Testis (tissue), 2 donors: ENCODE measurements at regions not wholly inside any gene's neighbourhood (a gene's known extent, or its start where the extent isn't known, plus 50 kb on each side); places are given as distances from the start of the nearest gene placed in this dataset.

Experiments
- DNase-seq: peaks from one replicate; pipeline ENCODE4 v3.0.0-alpha.2; 2019
- H3K27ac ChIP-seq, 2 donors: fragments of 200-600 bp; sonication (generic); one replicate each; pipeline ENCODE4 v1.5.1; 2019
- H3K27me3 ChIP-seq: fragments of 200-600 bp; sonication (generic); one replicate; pipeline ENCODE4 v1.5.1; 2019
- H3K36me3 ChIP-seq: fragments of 200-600 bp; sonication (generic); one replicate; pipeline ENCODE4 v1.5.1; 2017; ENCODE audit warnings: low read depth; ENCODE audit errors: missing control alignments
- H3K4me1 ChIP-seq: fragments of 200-600 bp; sonication (generic); one replicate; pipeline ENCODE4 v1.5.1; 2019
- H3K4me3 ChIP-seq, 2 donors: fragments of 200-600 bp; sonication (generic); one replicate each; pipeline ENCODE4 v1.5.1; 2017 to 2019
- H3K9me3 ChIP-seq: fragments of 200-600 bp; sonication (generic); one replicate; pipeline ENCODE4 v1.5.1; 2017
- POLR2A ChIP-seq: fragments of 450-650 bp; IDR thresholded peaks from one replicate; pipeline ENCODE4 v1.6.1; 2017; ENCODE audit warnings: antibody characterized with exemption, mild to moderate bottlenecking, moderate library complexity
- WGBS, 2 donors: methylation state at CpG; one replicate each; pipeline ENCODE4 v1.1.5; 2018; 5-methylcytosine and 5-hydroxymethylcytosine counted together
- intact Hi-C: fragments of 100-400 bp; cut with DNase I; formaldehyde crosslinking; loops from one replicate; pipeline ENCODE4 v1.15.1; 2023; ENCODE audit warnings: low total_unique reads
- TF ChIP-seq, protein P1 (sequence below), 3 experiments: fragments of 450-650 bp in 2 of 3; fragments of 200-600 bp in 1 of 3; sonication (generic) in 1 of 3; IDR thresholded peaks; one replicate each; pipeline ENCODE4 v1.5.1; 2016 to 2019; ENCODE audit warnings: antibody characterized with exemption in 3 of 3, mild to moderate bottlenecking in 2 of 3, moderate library complexity in 1 of 3

DNA sequence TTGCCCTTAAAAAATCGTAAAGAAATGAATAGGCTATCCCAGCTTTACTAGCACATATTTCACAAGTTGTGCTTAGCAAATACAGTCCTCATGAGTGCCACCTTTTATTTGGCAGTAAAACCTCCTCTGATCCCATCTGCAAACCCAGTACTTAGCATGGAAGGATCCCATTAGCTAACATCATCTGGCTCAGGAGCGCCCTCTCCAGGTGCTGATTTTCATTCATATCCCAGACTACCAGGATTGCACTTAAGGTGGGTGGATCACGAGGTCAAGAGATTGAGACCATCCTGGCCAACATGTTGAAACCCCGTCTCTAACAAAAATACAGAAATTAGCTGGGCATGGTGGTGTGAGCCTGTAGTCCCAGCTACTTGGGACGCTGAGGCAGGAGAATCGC is 76.1 kb upstream of the PAX6 start:
- Histone ChIP-seq H3K9me3 (no peaks in the 10 kb centered on the region), H3K27ac (no peak overlapping the region), H3K36me3 (no peaks in the 10 kb centered on the region), H3K4me3 (no peak overlapping the region), H3K27me3 (no peaks in the 10 kb centered on the region), H3K4me1 (no peaks in the 10 kb centered on the region)
- WGBS, 2 donors = 77 to 78% methylated on average over 6 of the region's 6 CpGs
- intact Hi-C loops = no loop called here
- no peak for DNase-seq
- TF ChIP-seq, protein P1, sequence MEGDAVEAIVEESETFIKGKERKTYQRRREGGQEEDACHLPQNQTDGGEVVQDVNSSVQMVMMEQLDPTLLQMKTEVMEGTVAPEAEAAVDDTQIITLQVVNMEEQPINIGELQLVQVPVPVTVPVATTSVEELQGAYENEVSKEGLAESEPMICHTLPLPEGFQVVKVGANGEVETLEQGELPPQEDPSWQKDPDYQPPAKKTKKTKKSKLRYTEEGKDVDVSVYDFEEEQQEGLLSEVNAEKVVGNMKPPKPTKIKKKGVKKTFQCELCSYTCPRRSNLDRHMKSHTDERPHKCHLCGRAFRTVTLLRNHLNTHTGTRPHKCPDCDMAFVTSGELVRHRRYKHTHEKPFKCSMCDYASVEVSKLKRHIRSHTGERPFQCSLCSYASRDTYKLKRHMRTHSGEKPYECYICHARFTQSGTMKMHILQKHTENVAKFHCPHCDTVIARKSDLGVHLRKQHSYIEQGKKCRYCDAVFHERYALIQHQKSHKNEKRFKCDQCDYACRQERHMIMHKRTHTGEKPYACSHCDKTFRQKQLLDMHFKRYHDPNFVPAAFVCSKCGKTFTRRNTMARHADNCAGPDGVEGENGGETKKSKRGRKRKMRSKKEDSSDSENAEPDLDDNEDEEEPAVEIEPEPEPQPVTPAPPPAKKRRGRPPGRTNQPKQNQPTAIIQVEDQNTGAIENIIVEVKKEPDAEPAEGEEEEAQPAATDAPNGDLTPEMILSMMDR (IDR thresholded peaks at IDR 0.05) = no peak
- TF ChIP-seq POLR2A = no peak

DNA sequence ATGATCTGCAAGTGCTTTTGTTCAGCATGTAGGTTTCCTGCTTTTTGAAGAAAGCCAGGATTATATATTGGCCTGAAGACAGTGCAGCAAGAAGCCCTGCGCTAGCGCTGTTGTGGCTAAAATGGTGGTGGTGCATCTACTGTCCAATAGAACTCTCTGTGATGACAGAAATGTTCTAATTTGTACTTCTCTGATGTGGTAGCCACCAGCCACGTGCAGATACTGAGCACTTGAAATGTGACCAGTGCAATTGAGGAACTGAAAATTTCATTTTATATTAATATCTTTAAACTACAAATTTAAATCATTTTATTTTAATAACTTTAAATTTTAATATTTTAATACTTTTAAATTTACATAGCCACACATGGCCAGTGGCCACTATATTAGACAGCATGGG is 73.0 kb upstream of the PAX6 start:
- no peak overlapping the region for H3K4me3 ChIP-seq
- no peaks in the 10 kb centered on the region for H3K4me1 ChIP-seq
- no peak overlapping the region for H3K27ac ChIP-seq
- no peaks in the 10 kb centered on the region for H3K9me3 ChIP-seq
- intact Hi-C loops = no loop called here
- H3K36me3 ChIP-seq = no peaks in the 10 kb centered on the region
- TF ChIP-seq POLR2A = no peak
- TF ChIP-seq, protein P1 (IDR thresholded peaks at IDR 0.05) = no peak
- WGBS, 2 donors = 85 to 88% methylated on average over 3 of the region's 3 CpGs
- no peaks in the 10 kb centered on the region for H3K27me3 ChIP-seq
- DNase-seq = no peak

DNA sequence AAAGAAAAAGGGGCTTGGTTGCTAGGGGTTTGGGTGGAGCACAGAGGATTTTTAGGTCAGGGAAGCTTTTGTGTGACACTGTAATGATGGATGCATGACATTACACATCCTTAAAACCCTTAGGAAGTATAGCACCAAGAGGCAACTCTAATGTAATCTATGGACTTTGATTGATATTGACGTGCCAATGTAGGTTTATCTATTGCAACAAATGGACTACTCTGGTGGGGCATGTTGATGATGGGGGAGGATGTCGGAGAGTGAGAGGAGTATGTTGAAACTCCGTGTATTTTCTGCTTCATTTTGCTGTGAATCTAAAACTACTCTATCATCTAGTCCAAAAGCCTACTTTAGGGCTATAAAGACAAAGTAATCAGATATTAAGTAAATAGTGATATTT is 72.3 kb upstream of the PAX6 start:
- DNase-seq = no peak
- H3K36me3 ChIP-seq = no peaks in the 10 kb centered on the region
- no peaks in the 10 kb centered on the region for H3K4me1 ChIP-seq
- no peak overlapping the region for H3K27ac ChIP-seq
- intact Hi-C loops = no loop called here
- TF ChIP-seq POLR2A = no peak
- TF ChIP-seq, protein P1 (IDR thresholded peaks at IDR 0.05) = no peak
- no peaks in the 10 kb centered on the region for H3K9me3 ChIP-seq
- 80 to 88% methylated on average over 3 of the region's 3 CpGs for WGBS, 2 donors
- no peaks in the 10 kb centered on the region for H3K27me3 ChIP-seq
- H3K4me3 ChIP-seq = no peak overlapping the region

DNA sequence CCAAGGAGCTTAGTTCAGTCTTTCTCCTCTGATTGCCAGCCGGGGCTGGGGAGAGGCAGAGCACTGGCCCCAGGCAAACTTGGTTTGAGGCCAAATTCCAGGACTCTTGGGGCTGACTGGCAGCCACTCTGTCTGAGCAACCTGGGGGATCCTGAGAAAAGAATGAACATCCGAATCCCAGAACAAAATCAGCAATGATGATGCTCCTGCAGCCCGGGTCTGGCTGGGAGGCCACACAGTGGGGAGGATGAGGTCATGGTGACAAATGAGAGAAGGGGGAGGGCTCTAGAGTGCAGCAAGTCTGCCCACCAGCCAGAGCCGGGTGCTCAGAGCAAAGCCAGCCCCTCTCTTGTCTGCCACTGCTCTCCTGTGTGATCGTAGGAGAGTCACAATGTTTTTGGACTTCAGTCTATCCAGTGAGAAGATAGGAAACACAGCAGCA is 71.8 kb upstream of the PAX6 start:
- TF ChIP-seq, protein P1 (IDR thresholded peaks at IDR 0.05) = no peak
- no peak for TF ChIP-seq POLR2A
- no peak for DNase-seq
- H3K36me3 ChIP-seq = no peaks in the 10 kb centered on the region
- H3K4me3 ChIP-seq = no peak overlapping the region
- WGBS, 2 donors = 33 to 54% methylated on average over 5 of the region's 5 CpGs
- H3K27ac ChIP-seq = no peak overlapping the region
- H3K4me1 ChIP-seq = no peaks in the 10 kb centered on the region
- H3K27me3 ChIP-seq = no peaks in the 10 kb centered on the region
- intact Hi-C loops = no loop called here
- no peaks in the 10 kb centered on the region for H3K9me3 ChIP-seq

DNA sequence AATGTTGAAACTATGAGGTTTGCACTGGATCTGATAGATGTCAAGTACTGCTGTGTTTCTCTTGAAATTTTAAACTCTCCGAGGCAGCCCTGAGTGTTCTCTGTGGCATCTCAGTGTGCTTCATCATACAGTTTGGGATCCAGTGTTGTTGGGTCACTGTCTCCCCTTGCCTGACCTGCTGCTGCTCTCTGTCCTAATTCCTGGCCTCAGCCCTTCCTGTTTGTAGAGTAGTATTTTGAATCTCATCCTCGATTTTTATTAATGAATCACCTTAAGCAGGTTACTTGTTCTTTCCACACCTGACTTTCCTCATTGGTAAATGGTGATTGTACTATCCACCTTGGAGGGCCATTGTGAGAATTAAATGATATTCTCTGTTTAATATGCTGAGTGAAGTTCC is 70.7 kb upstream of the PAX6 start:
- intact Hi-C loops = no loop called here
- WGBS, 2 donors = 69 to 73% methylated on average over 2 of the region's 2 CpGs
- Histone ChIP-seq H3K4me1 (no peaks in the 10 kb centered on the region), H3K4me3 (no peak overlapping the region), H3K9me3 (no peaks in the 10 kb centered on the region), H3K27me3 (no peaks in the 10 kb centered on the region), H3K36me3 (no peaks in the 10 kb centered on the region), H3K27ac (no peak overlapping the region)
- no peak for TF ChIP-seq POLR2A
- TF ChIP-seq, protein P1 (IDR thresholded peaks at IDR 0.05) = no peak
- DNase-seq = no peak
